ENCODE measurements at regions not wholly inside any gene's neighbourhood (a gene's known extent, or its start where the extent isn't known, plus 50 kb on each side); places are given as distances from the start of the nearest gene placed in this dataset.

- no peak for DNase-seq
Observed at GRCh38 chr14:100638211-100638855, 51.1 kb upstream of the BEGAIN start.

- DNase-seq: no peak
Observed at GRCh38 chr14:100639280-100639679, 52.1 kb upstream of the BEGAIN start.

GRCh38 chr14:100640471-100641273, 53.5 kb upstream of the BEGAIN start:
- DNase-seq: no peak

- no peak for DNase-seq
Observed at GRCh38 chr14:100641274-100641860, 54.1 kb upstream of the BEGAIN start.

GRCh38 chr14:100643426-100643825, 56.2 kb upstream of the BEGAIN start:
- DNase-seq: no peak

- no peak for DNase-seq
Observed at GRCh38 chr14:100644383-100644782, 57.2 kb upstream of the BEGAIN start.

- no peak for DNase-seq
Observed at GRCh38 chr14:100644784-100645183, 57.6 kb upstream of the BEGAIN start.

GRCh38 chr14:100645196-100645981, 58.2 kb upstream of the BEGAIN start:
- peak; percentile 74 for DNase-seq

GRCh38 chr14:100645982-100646314, 58.7 kb upstream of the BEGAIN start:
- DNase-seq: no peak

- DNase-seq: no peak
Observed at GRCh38 chr14:100648474-100649172, 61.4 kb upstream of the BEGAIN start.

- DNase-seq: no peak
Observed at GRCh38 chr14:100649173-100649519, 61.9 kb upstream of the BEGAIN start.

GRCh38 chr14:100651999-100652508, 64.8 kb upstream of the BEGAIN start:
- DNase-seq: no peak

- DNase-seq: no peak
Observed at GRCh38 chr14:100652744-100653143, 65.5 kb upstream of the BEGAIN start.

- no peak for DNase-seq
Observed at GRCh38 chr14:100653409-100653808, 66.2 kb upstream of the BEGAIN start.

GRCh38 chr14:100654025-100654813, 67.0 kb upstream of the BEGAIN start:
- DNase-seq: no peak

GRCh38 chr14:100654814-100655740, 67.9 kb upstream of the BEGAIN start:
- DNase-seq: peak; percentile 43

- no peak for DNase-seq
Observed at GRCh38 chr14:100655741-100656085, 68.5 kb upstream of the BEGAIN start.

- DNase-seq: peak; percentile 64
Observed at GRCh38 chr14:100656996-100657395, 69.7 kb upstream of the DLK1 start.

- DNase-seq: no peak
Observed at GRCh38 chr14:100657780-100658179, 68.9 kb upstream of the DLK1 start.

- peak; percentile 52 for DNase-seq
Observed at GRCh38 chr14:100658181-100658886, 68.4 kb upstream of the DLK1 start.

Data from NCI-H345 (cell line).